ENCODE measurements at regions not wholly inside any gene's neighbourhood (a gene's known extent, or its start where the extent isn't known, plus 50 kb on each side); places are given as distances from the start of the nearest gene placed in this dataset.

DNA sequence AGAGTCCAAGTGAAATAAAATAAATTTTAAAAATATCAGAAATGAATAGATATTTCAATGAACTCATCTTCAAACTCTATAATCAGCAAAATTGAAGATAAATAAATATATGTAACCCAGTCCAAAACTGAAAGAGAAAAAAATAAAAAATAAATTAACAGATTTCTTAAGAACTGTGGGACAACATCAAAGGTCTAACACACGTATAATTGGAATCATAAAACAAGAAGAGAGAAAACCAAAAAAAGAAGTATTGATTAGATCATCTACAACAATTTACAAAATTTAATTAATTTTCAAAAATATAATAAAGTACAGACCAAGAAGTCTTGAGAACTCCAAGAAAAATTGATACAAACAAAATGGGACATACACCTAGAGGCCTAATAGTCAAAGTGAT is 625.8 kb upstream of the SORCS1 start:
- TF ChIP-seq EP300 (IDR thresholded peaks at IDR 0.05; ENCODE audit: borderline replicate concordance in 1 of 2, low read depth in 2 of 2, low read length in 2 of 2) (no peak), KDM1A (IDR thresholded peaks at IDR 0.05; ENCODE audit: borderline replicate concordance, low read length) (no peak)
- Histone ChIP-seq H3K9me3 (ENCODE audit: insufficient read depth in 2 of 2, low read depth in 1 of 2, low read length in 1 of 2) (0 out of 4 replicates have a peak, but pooled peaks cover 0 to 8% of the 10 kb centered on the region in 2 experiments), H3K4ac (replicated peaks; ENCODE audit: insufficient read length, low read depth, low read length) (no peak overlapping the region), H3K14ac (ENCODE audit: insufficient read length) (no peak overlapping the region), H2BK5ac (ENCODE audit: low read depth, low read length) (no peak overlapping the region), H4K91ac (replicated peaks; ENCODE audit: insufficient read length, low read length) (no peak overlapping the region), H4K5ac (ENCODE audit: insufficient read length, low read depth, low read length) (no peak overlapping the region), H3K18ac (ENCODE audit: extremely low read depth, low read length) (no peak overlapping the region), H2AK5ac (ENCODE audit: low read depth, low read length) (no peak overlapping the region), H3K27ac (ENCODE audit: low read depth, low read length) (no peak overlapping the region), H3K9ac (replicated peaks in 1 of 4; ENCODE audit: extremely low read depth in 1 of 4, low read depth in 3 of 4, low read length in 3 of 4) (no peak overlapping the region), H4K8ac (ENCODE audit: extremely low read depth, insufficient read depth, low read length) (no peak overlapping the region), H3K79me2 (ENCODE audit: control insufficient read depth in 1 of 2, insufficient read depth in 2 of 2, low read length in 2 of 2) (no peaks in the 10 kb centered on the region), H2BK12ac (ENCODE audit: low read depth, low read length) (no peak overlapping the region), H2BK20ac (ENCODE audit: low read length) (no peak overlapping the region), H2BK120ac (replicated peaks; ENCODE audit: low read depth, low read length) (no peak overlapping the region), H3K23ac (ENCODE audit: insufficient read length) (no peak overlapping the region), H3K23me2 (ENCODE audit: low read depth, low read length) (no peaks in the 10 kb centered on the region), H3K79me1 (ENCODE audit: low read depth, low read length) (no peaks in the 10 kb centered on the region), H2AFZ (ENCODE audit: low read length) (no peak overlapping the region), H2BK15ac (ENCODE audit: low read length) (no peak overlapping the region), H4K20me1 (replicated peaks in 1 of 2; ENCODE audit: control insufficient read depth in 1 of 2, insufficient read depth in 2 of 2, low read length in 2 of 2) (no peaks in the 10 kb centered on the region), H3K4me2 (ENCODE audit: insufficient read depth in 1 of 2, low read depth in 2 of 2, low read length in 2 of 2) (no peak overlapping the region), H3K36me3 (ENCODE audit: control insufficient read depth in 2 of 4, insufficient read depth in 4 of 4, low read length in 3 of 4) (no peaks in the 10 kb centered on the region), H3K4me1 (replicated peaks in 1 of 4; ENCODE audit: control insufficient read depth in 3 of 4, insufficient read depth in 4 of 4, low read length in 3 of 4) (no peaks in the 10 kb centered on the region), H3K4me3 (ENCODE audit: extremely low read depth in 1 of 4, insufficient read depth in 2 of 4, low read depth in 3 of 4, low read length in 4 of 4) (no peak overlapping the region), H3K56ac (replicated peaks; ENCODE audit: insufficient read length, low read depth, low read length) (no peak overlapping the region), H3K27me3 (replicated peaks in 1 of 4; ENCODE audit: control insufficient read depth in 3 of 4, extremely low read depth in 1 of 4, insufficient read depth in 3 of 4, low read length in 3 of 4) (no peaks in the 10 kb centered on the region)
- ChIA-PET POLR2A (ENCODE audit: partially characterized antibody) (no interaction called here), CTCF (ENCODE audit: partially characterized antibody) (no interaction called here)
- 94% methylated on average over 1 of the region's 1 CpG; no CpG with 5 or more reads in 1 of the 2 experiments for WGBS, 2 experiments (ENCODE audit: extremely low coverage in 1 of 2, insufficient coverage in 1 of 2, insufficient read length in 1 of 2, insufficient replicate concordance in 2 of 2, low coverage in 1 of 2, low lambda C conversion rate in 2 of 2, missing lambda C conversion rate in 1 of 2)
- DNase-seq (ENCODE audit: low read depth in 1 of 2, low spot score in 2 of 2) (no peak), FAIRE-seq (no peak)
